D721Med (cell line): ENCODE measurements at regions not wholly inside any gene's neighbourhood (a gene's known extent, or its start where the extent isn't known, plus 50 kb on each side); places are given as distances from the start of the nearest gene placed in this dataset.
"Not testable (repeated sequence)": the region's sequence is repeated elsewhere in the genome, so short reads cannot be mapped to it uniquely, and the experiment has no call there.

Experiments
- DNase-seq: peaks from one replicate; pipeline ENCODE4 v3.0.0; 2011; ENCODE audit warnings: low spot score; ENCODE audit not compliant: insufficient read length
- FAIRE-seq: peaks from 2 replicates; lab custom pipeline; 2011; peaks lifted over from hg19 to GRCh38; lab: Jason Lieb, UNC
- TF ChIP-seq, protein P1 (sequence below): IDR thresholded peaks from 2 replicates; pipeline ENCODE4 v1.5.1; 2012; ENCODE audit warnings: mild to moderate bottlenecking, control low read depth; ENCODE audit not compliant: insufficient read depth; ENCODE audit errors: missing control alignments

GRCh38 chr9:118652258-118652657 lies 717.0 kb downstream of the BRINP1 start:
- no peak for DNase-seq
- FAIRE-seq = no peak
- TF ChIP-seq, protein P1, sequence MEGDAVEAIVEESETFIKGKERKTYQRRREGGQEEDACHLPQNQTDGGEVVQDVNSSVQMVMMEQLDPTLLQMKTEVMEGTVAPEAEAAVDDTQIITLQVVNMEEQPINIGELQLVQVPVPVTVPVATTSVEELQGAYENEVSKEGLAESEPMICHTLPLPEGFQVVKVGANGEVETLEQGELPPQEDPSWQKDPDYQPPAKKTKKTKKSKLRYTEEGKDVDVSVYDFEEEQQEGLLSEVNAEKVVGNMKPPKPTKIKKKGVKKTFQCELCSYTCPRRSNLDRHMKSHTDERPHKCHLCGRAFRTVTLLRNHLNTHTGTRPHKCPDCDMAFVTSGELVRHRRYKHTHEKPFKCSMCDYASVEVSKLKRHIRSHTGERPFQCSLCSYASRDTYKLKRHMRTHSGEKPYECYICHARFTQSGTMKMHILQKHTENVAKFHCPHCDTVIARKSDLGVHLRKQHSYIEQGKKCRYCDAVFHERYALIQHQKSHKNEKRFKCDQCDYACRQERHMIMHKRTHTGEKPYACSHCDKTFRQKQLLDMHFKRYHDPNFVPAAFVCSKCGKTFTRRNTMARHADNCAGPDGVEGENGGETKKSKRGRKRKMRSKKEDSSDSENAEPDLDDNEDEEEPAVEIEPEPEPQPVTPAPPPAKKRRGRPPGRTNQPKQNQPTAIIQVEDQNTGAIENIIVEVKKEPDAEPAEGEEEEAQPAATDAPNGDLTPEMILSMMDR = no peak

- FAIRE-seq (no peak), DNase-seq (no peak)
- TF ChIP-seq, protein P1 = no peak
These were observed 716.3 kb downstream of the BRINP1 start for GRCh38 chr9:118652912-118653311.

GRCh38 chr9:118659011-118659410 lies 710.2 kb downstream of the BRINP1 start:
- FAIRE-seq = no peak
- TF ChIP-seq, protein P1 = no peak

DNA sequence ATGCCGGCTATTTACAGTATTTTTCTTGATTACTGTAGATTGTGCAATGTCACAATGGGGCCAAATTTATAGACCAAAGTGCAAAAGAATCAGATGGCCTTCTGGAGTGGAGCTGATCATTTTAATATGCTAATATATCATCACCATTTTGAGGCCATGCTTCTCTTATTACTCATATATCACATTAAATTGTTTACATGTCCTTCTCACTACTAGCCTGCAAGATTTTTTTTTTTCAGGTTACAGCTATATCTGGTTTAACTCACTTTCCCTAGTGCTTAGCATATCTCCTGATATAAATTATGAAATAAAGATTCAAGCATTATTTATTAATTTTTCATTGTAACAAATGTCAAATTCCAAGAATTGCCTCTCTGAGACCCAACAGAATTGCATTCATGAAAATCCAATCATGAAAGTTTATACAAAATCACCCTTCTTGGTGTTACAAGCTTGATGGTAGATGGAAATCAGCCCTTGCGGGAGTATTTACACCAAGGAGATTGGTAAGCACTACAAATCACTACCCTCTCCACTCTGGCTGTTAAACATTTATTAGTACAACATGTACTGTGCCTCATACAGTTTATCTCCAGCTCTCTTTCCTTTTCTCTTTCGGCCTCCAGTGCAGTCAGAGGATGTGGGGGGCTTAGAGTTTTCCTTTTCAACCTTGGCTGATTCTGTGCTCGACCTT lies 703.9 kb downstream of the BRINP1 start:
- FAIRE-seq (no peak), DNase-seq (no peak)
- TF ChIP-seq, protein P1 = no peak

More at GRCh38 chr9:118659011-118659410, 710.2 kb downstream of the BRINP1 start:
- DNase-seq = no peak

DNA sequence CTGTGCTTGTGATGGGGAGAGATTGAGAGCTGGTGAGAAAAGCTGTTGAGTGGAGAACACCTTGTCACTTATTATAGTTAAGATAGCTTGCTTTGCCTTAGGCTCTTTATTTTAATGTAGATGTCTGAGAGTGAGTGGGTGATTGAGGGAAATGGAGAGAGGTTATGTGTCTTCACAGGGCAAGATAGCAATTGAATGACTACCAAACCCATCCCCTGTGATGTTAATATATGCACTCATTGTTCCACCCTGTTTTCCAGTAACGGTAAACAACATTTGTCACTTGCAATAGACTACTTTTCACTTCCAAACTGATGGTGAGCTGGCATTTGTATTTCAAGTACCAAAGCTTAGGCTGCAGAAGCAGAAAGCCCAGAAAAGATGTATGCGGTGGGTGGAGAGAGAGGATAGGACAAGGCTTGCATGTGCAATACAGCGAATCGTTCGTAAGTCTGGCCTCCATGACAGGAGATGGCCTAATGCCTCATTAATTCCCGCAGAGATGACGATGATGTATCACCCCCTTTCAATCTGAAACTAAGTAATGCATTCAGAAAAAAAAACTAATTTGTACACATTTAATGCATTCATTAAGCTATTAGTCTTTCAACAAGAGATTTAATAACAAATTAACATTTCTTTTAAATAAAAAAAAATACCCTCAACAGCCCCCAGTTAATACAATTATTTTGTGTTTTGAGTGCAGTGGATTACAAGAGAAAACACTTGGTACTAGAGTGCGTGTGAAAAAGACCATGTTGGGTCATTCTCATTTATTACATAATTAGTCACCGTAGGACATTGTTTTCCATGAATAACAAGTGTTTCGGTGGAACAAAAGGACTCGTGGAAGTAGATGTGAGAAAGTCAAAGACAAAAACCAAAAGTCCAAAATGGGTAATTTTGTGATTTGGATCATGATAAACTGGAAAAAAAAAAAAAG lies 699.0 kb downstream of the BRINP1 start:
- DNase-seq (no peak), FAIRE-seq (no peak)
- TF ChIP-seq, protein P1 = no peak

- no peak for FAIRE-seq
These were observed 694.3 kb downstream of the BRINP1 start for GRCh38 chr9:118674942-118675341.

GRCh38 chr9:118677936-118678653 lies 691.1 kb downstream of the BRINP1 start:
- not testable (repeated sequence) for DNase-seq, FAIRE-seq

More at GRCh38 chr9:118674942-118675341, 694.3 kb downstream of the BRINP1 start:
- TF ChIP-seq, protein P1 = no peak
- no peak for DNase-seq
